ENCODE measurements at regions not wholly inside any gene's neighbourhood (a gene's known extent, or its start where the extent isn't known, plus 50 kb on each side); places are given as distances from the start of the nearest gene placed in this dataset.

DNA sequence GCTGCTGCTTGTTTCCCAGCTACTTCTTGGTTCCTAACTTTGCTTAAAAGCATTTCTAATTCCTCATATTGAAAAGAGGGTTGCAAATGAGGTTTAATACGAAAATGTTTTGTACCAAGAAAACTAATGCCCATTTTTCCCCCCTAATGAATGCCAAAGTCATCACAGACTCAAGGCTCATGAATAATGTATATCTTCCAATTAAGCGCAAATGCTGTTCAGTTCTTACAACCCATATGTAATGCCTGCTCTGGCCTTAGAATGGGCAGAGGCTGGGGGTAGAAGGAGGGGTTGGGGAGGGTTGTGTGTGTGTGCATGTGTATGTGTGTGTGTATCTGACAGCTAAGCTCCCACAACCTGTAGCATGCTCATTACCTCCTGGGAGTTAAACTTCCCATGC, 901.7 kb downstream of the KCNMA1 start:
- no peaks in the 10 kb centered on the region for H3K27me3 ChIP-seq (ENCODE audit: control insufficient read depth in 1 of 2, insufficient read depth in 2 of 2, low read length in 2 of 2)
- H3K27ac ChIP-seq (ENCODE audit: low read length): no peak overlapping the region

DNA sequence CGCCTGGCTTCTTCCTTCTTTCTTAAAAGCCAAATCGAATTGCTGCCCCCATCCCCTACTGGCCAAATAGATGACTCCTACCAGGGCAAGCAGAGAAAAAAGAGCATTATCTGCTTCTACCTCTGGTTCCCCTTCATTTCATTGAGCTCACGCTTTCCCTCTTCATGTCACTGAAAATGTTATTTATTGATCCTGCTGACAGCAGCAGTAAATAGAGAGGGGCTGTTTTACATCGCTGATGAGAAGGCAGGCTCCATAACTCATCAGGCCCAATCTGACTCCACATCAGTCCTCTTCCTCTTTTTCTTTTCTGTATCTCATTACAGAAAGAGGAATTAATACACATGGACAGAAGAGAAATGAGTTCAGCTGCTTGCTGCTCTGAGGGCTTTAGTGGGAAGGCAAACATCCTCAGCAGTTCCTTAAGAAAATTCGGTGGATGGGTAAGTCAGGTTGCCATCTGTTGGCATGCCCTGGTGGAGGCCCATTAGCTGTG, 904.1 kb downstream of the KCNMA1 start:
- H3K4me1 ChIP-seq (ENCODE audit: control insufficient read depth, insufficient read depth, low read length): no peaks in the 10 kb centered on the region
- H3K36me3 ChIP-seq (ENCODE audit: control insufficient read depth in 2 of 2, insufficient read depth in 2 of 2, low read length in 2 of 2): no peaks in the 10 kb centered on the region
- H3K9me3 ChIP-seq (ENCODE audit: control insufficient read depth in 2 of 2, low read length in 2 of 2): no peaks in the 10 kb centered on the region
- H3K9ac ChIP-seq (ENCODE audit: low read length in 2 of 2): no peak overlapping the region
- H3K4me3 ChIP-seq (ENCODE audit: low read length in 2 of 2): no peak overlapping the region
- H3K27ac ChIP-seq (ENCODE audit: low read length): no peak overlapping the region
- no peaks in the 10 kb centered on the region for H3K27me3 ChIP-seq (ENCODE audit: control insufficient read depth in 1 of 2, insufficient read depth in 2 of 2, low read length in 2 of 2)

More for the DNA sequence above, 901.7 kb downstream of the KCNMA1 start:
- H3K4me1 ChIP-seq (ENCODE audit: control insufficient read depth, insufficient read depth, low read length): peaks cover 2% of the 10 kb centered on the region
- no peaks in the 10 kb centered on the region for H3K9me3 ChIP-seq (ENCODE audit: control insufficient read depth in 2 of 2, low read length in 2 of 2)
- H3K4me3 ChIP-seq (ENCODE audit: low read length in 2 of 2): no peak overlapping the region
- H3K36me3 ChIP-seq (ENCODE audit: control insufficient read depth in 2 of 2, insufficient read depth in 2 of 2, low read length in 2 of 2): no peaks in the 10 kb centered on the region
- H3K9ac ChIP-seq (ENCODE audit: low read length in 2 of 2): no peak overlapping the region

- Histone ChIP-seq H3K27me3 (ENCODE audit: control insufficient read depth in 1 of 2, insufficient read depth in 2 of 2, low read length in 2 of 2) (no peaks in the 10 kb centered on the region), H3K9me3 (ENCODE audit: control insufficient read depth in 2 of 2, low read length in 2 of 2) (no peaks in the 10 kb centered on the region)
Measured at GRCh38 chr10:76732306-76732705, 905.3 kb downstream of the KCNMA1 start.

DNA sequence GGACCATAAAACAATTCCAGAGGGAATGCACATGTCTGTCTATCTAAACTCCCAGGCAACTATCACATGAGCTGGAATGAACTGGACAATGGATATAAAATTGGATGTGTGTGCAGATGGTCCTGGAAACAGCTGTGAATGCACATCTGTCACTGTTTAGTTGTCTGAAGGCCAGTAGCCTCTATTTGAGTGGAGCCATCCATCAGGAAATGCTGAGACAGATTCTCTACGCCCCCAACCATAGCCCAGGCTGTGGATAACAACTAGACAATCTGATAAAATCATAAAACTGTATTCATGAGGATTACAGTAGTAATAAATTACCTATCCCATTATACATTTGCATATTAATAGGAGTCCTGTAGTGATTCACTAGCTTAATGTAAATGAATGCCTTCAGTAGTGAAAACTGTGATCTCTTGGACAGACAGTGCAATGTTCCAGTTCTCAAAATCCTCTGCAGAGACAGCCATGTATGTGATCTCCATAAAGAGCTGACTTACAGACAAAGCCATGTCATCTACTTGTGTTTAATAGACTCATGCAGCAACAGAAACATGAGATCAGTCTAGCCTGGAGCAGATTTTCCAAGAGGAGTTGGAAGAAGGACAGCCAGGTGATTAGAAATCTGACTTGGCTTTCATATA, 907.6 kb downstream of the KCNMA1 start:
- no peaks in the 10 kb centered on the region for H3K36me3 ChIP-seq (ENCODE audit: control insufficient read depth in 2 of 2, insufficient read depth in 2 of 2, low read length in 2 of 2)
- H3K4me3 ChIP-seq (ENCODE audit: low read length in 2 of 2): no peak overlapping the region
- H3K9ac ChIP-seq (ENCODE audit: low read length in 2 of 2): no peak overlapping the region
- no peaks in the 10 kb centered on the region for H3K9me3 ChIP-seq (ENCODE audit: control insufficient read depth in 2 of 2, low read length in 2 of 2)
- H3K4me1 ChIP-seq (ENCODE audit: control insufficient read depth, insufficient read depth, low read length): no peaks in the 10 kb centered on the region
- no peaks in the 10 kb centered on the region for H3K27me3 ChIP-seq (ENCODE audit: control insufficient read depth in 1 of 2, insufficient read depth in 2 of 2, low read length in 2 of 2)
- H3K27ac ChIP-seq (ENCODE audit: low read length): no peak overlapping the region

More at GRCh38 chr10:76732306-76732705, 905.3 kb downstream of the KCNMA1 start:
- Histone ChIP-seq H3K4me3 (ENCODE audit: low read length in 2 of 2) (no peak overlapping the region), H3K9ac (ENCODE audit: low read length in 2 of 2) (no peak overlapping the region), H3K27ac (ENCODE audit: low read length) (no peak overlapping the region), H3K36me3 (ENCODE audit: control insufficient read depth in 2 of 2, insufficient read depth in 2 of 2, low read length in 2 of 2) (no peaks in the 10 kb centered on the region), H3K4me1 (ENCODE audit: control insufficient read depth, insufficient read depth, low read length) (no peaks in the 10 kb centered on the region)

- H3K4me3 ChIP-seq (ENCODE audit: low read length in 2 of 2): no peak overlapping the region
- H3K4me1 ChIP-seq (ENCODE audit: control insufficient read depth, insufficient read depth, low read length): no peaks in the 10 kb centered on the region
- H3K9me3 ChIP-seq (ENCODE audit: control insufficient read depth in 2 of 2, low read length in 2 of 2): no peaks in the 10 kb centered on the region
- H3K27me3 ChIP-seq (ENCODE audit: control insufficient read depth in 1 of 2, insufficient read depth in 2 of 2, low read length in 2 of 2): no peaks in the 10 kb centered on the region
- H3K36me3 ChIP-seq (ENCODE audit: control insufficient read depth in 2 of 2, insufficient read depth in 2 of 2, low read length in 2 of 2): no peaks in the 10 kb centered on the region
- no peak overlapping the region for H3K9ac ChIP-seq (ENCODE audit: low read length in 2 of 2)
- H3K27ac ChIP-seq (ENCODE audit: low read length): no peak overlapping the region
Measured at GRCh38 chr10:76729346-76729745, 908.3 kb downstream of the KCNMA1 start.

DNA sequence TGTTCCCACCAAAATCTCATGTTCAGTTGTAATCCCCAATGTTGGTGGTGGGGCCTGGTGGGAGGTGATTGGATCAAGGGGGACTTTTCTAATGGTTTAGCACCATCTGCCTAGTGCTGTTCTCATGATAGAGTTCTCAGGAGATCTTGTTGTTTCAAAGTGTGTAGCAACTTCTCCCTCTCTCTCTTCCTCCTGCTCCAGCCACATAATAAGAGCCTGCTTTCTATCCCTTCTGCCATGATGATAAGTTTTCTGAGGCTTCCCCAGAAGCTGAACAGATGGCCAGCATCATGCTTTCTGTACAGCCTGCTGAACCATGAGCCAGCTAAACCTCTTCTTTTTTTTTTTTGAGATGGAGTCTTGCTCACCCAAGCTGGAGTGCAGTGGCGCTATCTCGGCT, 910.6 kb downstream of the KCNMA1 start:
- Histone ChIP-seq H3K9ac (ENCODE audit: low read length in 2 of 2) (no peak overlapping the region), H3K4me3 (ENCODE audit: low read length in 2 of 2) (no peak overlapping the region), H3K4me1 (ENCODE audit: control insufficient read depth, insufficient read depth, low read length) (no peaks in the 10 kb centered on the region), H3K9me3 (ENCODE audit: control insufficient read depth in 2 of 2, low read length in 2 of 2) (no peaks in the 10 kb centered on the region), H3K27me3 (ENCODE audit: control insufficient read depth in 1 of 2, insufficient read depth in 2 of 2, low read length in 2 of 2) (peaks cover 0 to 2% of the 10 kb centered on the region in 2 donors), H3K36me3 (ENCODE audit: control insufficient read depth in 2 of 2, insufficient read depth in 2 of 2, low read length in 2 of 2) (no peaks in the 10 kb centered on the region), H3K27ac (ENCODE audit: low read length) (no peak overlapping the region)

DNA sequence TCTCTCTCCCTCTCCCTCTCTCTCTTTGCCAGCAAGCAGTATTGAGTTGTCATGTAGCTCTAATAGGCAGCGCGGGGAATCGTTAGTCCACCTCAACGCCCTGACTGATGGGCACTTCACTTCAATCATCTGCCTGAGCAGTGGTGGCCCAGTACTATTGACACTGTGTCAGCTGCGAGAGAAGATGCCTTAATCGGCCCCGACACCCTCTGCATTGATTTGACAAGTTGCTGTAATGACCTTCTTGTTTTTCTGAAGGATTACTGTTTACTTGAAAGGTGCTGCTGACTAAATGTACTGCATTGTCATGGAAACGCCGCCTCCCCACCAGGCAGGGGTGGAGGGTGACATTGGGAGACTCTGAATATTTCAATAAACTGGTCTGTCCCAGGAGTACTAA, 913.8 kb downstream of the KCNMA1 start:
- H3K4me3 ChIP-seq (ENCODE audit: low read length in 2 of 2): no peak overlapping the region
- no peaks in the 10 kb centered on the region for H3K4me1 ChIP-seq (ENCODE audit: control insufficient read depth, insufficient read depth, low read length)
- H3K9me3 ChIP-seq (ENCODE audit: control insufficient read depth in 2 of 2, low read length in 2 of 2): no peaks in the 10 kb centered on the region
- no peak overlapping the region for H3K9ac ChIP-seq (ENCODE audit: low read length in 2 of 2)
- H3K36me3 ChIP-seq (ENCODE audit: control insufficient read depth in 2 of 2, insufficient read depth in 2 of 2, low read length in 2 of 2): no peaks in the 10 kb centered on the region
- H3K27me3 ChIP-seq (ENCODE audit: control insufficient read depth in 1 of 2, insufficient read depth in 2 of 2, low read length in 2 of 2): peaks cover 0 to 2% of the 10 kb centered on the region in 2 donors
- H3K27ac ChIP-seq (ENCODE audit: low read length): no peak overlapping the region

GRCh38 chr10:76721891-76722505, 915.6 kb downstream of the KCNMA1 start:
- no peaks in the 10 kb centered on the region for H3K9me3 ChIP-seq (ENCODE audit: control insufficient read depth in 2 of 2, low read length in 2 of 2)
- H3K4me3 ChIP-seq (ENCODE audit: low read length in 2 of 2): no peak overlapping the region
- no peaks in the 10 kb centered on the region for H3K4me1 ChIP-seq (ENCODE audit: control insufficient read depth, insufficient read depth, low read length)
- H3K9ac ChIP-seq (ENCODE audit: low read length in 2 of 2): no peak overlapping the region
- H3K27me3 ChIP-seq (ENCODE audit: control insufficient read depth in 1 of 2, insufficient read depth in 2 of 2, low read length in 2 of 2): peaks cover 0 to 2% of the 10 kb centered on the region in 2 donors
- no peaks in the 10 kb centered on the region for H3K36me3 ChIP-seq (ENCODE audit: control insufficient read depth in 2 of 2, insufficient read depth in 2 of 2, low read length in 2 of 2)
- H3K27ac ChIP-seq (ENCODE audit: low read length): no peak overlapping the region

DNA sequence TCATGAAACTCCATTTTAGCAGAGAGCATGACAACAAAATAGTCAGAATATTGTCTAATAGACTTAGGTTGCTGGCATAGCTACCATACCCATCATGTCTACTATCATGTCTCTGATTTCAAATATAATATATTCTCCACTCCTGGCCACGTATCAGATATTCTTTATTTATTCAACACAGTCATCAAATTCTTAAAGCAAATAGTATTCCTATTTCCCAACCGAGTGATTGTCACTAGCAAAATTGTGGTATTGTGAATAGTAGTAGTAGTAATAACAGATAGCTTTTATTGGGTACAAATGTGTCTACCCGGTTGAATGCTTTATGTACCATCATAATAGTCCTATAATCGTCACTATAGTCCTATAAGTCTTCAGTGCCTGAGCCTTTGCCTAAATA, 918.6 kb downstream of the KCNMA1 start:
- Histone ChIP-seq H3K36me3 (ENCODE audit: control insufficient read depth in 2 of 2, insufficient read depth in 2 of 2, low read length in 2 of 2) (no peaks in the 10 kb centered on the region), H3K4me1 (ENCODE audit: control insufficient read depth, insufficient read depth, low read length) (no peaks in the 10 kb centered on the region), H3K4me3 (ENCODE audit: low read length in 2 of 2) (no peak overlapping the region), H3K27ac (ENCODE audit: low read length) (no peak overlapping the region), H3K27me3 (ENCODE audit: control insufficient read depth in 1 of 2, insufficient read depth in 2 of 2, low read length in 2 of 2) (peaks cover 0 to 2% of the 10 kb centered on the region in 2 donors), H3K9ac (ENCODE audit: low read length in 2 of 2) (no peak overlapping the region), H3K9me3 (ENCODE audit: control insufficient read depth in 2 of 2, low read length in 2 of 2) (no peaks in the 10 kb centered on the region)

DNA sequence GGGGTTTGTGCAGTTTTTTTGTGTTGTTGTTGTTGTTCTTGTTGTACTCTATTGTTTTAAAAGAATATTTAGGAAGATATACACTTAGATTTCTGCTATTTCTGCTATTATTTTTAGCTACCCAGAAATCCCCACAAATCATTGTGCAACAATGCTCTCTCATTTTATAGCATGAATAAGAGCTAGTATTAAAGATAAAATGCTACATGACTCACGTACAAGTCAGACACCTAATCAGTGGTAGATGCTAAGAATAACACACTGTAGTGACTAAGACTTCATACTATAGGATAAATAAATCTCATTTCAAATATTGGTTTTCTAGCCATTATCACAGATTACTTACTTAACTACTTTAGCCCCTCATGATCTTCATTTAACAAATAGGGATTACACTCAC, 920.5 kb downstream of the KCNMA1 start:
- no peaks in the 10 kb centered on the region for H3K27me3 ChIP-seq (ENCODE audit: control insufficient read depth in 1 of 2, insufficient read depth in 2 of 2, low read length in 2 of 2)
- H3K4me3 ChIP-seq (ENCODE audit: low read length in 2 of 2): no peak overlapping the region
- no peak overlapping the region for H3K9ac ChIP-seq (ENCODE audit: low read length in 2 of 2)
- H3K36me3 ChIP-seq (ENCODE audit: control insufficient read depth in 2 of 2, insufficient read depth in 2 of 2, low read length in 2 of 2): no peaks in the 10 kb centered on the region
- H3K4me1 ChIP-seq (ENCODE audit: control insufficient read depth, insufficient read depth, low read length): no peaks in the 10 kb centered on the region
- H3K9me3 ChIP-seq (ENCODE audit: control insufficient read depth in 2 of 2, low read length in 2 of 2): no peaks in the 10 kb centered on the region
- no peak overlapping the region for H3K27ac ChIP-seq (ENCODE audit: low read length)

All from stomach smooth muscle (tissue), 2 donors.